Activated naive CD8-positive, alpha-beta T cell (primary cell): ENCODE measurements at regions not wholly inside any gene's neighbourhood (a gene's known extent, or its start where the extent isn't known, plus 50 kb on each side); places are given as distances from the start of the nearest gene placed in this dataset.

ENCODE experiments used
- H3K27ac Mint-ChIP-seq: one replicate; pipeline ENCODE4 v1.8.0; 2021; ENCODE audit warnings: mixed read lengths
- H3K27me3 Mint-ChIP-seq: one replicate; pipeline ENCODE4 v1.8.0; 2021; ENCODE audit warnings: mixed read lengths
- H3K36me3 Mint-ChIP-seq: one replicate; pipeline ENCODE4 v1.8.0; 2021; ENCODE audit warnings: mixed read lengths
- H3K4me1 Mint-ChIP-seq: one replicate; pipeline ENCODE4 v1.8.0; 2021; ENCODE audit warnings: low read depth, mixed read lengths
- H3K4me3 Mint-ChIP-seq: one replicate; pipeline ENCODE4 v1.8.0; 2021; ENCODE audit warnings: mild to moderate bottlenecking, mixed read lengths
- H3K9me3 Mint-ChIP-seq: one replicate; pipeline ENCODE4 v1.8.0; 2021; ENCODE audit warnings: low read depth, mixed read lengths

DNA sequence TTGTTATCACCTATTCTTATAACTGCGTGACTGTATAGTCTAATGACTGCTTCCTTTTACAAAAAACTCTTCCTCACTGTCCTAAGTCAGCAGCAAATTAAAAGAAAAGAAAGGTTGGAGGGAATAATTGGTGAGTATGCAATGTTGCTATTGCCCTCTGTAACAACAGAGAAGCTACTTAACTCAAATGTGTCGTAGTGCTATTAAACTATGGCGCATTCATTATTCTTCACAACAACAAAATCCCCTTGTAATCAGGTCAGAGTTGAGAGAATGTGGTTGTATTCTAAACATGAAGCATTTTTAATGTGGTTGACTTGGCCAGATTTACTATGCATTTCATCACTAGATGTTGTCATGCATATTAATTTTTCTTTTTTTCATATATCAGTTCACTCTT is 897.8 kb upstream of the PHF14 start:
- Mint-ChIP-seq H3K27me3 (no peaks in the 10 kb centered on the region), H3K4me3 (no peak overlapping the region), H3K9me3 (peaks cover 4% of the 10 kb centered on the region), H3K27ac (no peak overlapping the region), H3K4me1 (no peaks in the 10 kb centered on the region), H3K36me3 (no peaks in the 10 kb centered on the region)

DNA sequence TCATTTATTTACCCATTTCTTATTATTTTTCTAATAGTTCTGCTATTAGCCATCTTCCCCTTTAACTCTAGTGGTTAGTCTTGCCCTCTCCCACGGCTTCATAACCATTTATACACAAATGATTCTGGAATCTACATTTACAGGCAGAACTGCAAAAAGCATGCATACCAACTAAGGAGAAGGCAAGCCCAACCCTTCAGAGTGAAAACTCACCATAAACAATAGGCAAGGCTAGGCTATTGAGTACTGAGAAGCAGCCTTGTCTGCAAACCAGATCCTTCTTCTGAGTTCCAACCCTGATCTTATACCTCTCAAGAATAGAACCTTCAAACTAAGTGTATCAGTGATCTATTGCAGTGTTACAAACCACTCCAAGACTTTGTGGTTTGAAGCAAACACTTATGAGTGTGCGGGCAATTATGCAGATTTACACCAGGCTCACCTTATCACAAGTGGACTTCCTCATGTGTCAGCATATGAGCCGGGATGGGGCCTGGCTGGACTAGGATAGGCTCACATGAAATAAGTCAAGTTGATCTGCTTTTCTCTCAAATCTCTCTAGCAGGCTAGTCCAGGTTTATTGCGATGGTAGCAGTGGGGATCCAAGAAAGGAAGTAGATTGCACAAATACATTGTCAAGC is 896.9 kb upstream of the PHF14 start:
- Mint-ChIP-seq H3K4me1 (no peaks in the 10 kb centered on the region), H3K27ac (no peak overlapping the region), H3K27me3 (no peaks in the 10 kb centered on the region), H3K9me3 (peaks cover 4% of the 10 kb centered on the region), H3K4me3 (no peak overlapping the region), H3K36me3 (no peaks in the 10 kb centered on the region)

DNA sequence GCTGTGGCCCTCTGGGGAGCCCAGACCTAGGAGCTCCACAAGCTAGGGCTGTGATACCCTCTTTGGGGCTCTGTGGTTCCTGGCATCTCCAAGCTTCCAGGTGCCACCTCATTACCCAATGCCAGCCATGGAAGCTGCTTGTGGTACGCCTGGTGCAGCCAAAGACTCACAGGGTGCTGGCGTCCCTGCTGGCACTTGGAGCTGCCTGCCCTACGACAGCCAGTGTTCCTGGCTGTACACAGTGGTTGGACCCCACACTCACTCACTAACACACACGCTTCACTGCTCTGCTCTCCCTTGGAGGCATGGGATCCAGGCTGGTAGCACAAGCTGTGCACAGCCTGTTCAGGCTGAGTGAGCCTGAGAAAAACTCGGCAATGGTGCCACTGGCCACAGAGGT is 894.1 kb upstream of the PHF14 start:
- H3K9me3 Mint-ChIP-seq = peaks cover 4% of the 10 kb centered on the region
- H3K4me3 Mint-ChIP-seq = no peak overlapping the region
- no peaks in the 10 kb centered on the region for H3K4me1 Mint-ChIP-seq
- H3K27ac Mint-ChIP-seq = no peak overlapping the region
- no peaks in the 10 kb centered on the region for H3K27me3 Mint-ChIP-seq
- H3K36me3 Mint-ChIP-seq = no peaks in the 10 kb centered on the region

DNA sequence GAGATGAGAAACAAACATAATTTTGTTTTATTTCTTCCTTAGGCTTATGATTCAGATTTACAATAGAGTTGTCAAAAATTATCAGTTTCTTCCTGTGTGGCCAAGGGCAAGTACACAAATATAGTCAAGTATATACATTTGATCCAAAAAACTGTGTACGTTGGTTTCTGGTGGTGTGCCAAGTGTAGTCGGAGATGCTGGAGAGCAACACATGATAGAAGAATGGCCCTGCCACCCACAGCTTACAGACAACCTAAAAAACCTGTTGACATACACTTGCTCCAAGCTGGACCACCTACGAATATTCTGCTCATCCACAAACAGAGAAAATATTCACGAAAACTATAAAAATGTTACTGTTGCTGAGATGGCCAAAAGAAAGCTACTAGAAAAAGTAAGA is 890.8 kb upstream of the PHF14 start:
- Mint-ChIP-seq H3K27ac (no peak overlapping the region), H3K4me1 (no peaks in the 10 kb centered on the region), H3K4me3 (no peak overlapping the region), H3K27me3 (no peaks in the 10 kb centered on the region), H3K36me3 (no peaks in the 10 kb centered on the region), H3K9me3 (no peaks in the 10 kb centered on the region)

DNA sequence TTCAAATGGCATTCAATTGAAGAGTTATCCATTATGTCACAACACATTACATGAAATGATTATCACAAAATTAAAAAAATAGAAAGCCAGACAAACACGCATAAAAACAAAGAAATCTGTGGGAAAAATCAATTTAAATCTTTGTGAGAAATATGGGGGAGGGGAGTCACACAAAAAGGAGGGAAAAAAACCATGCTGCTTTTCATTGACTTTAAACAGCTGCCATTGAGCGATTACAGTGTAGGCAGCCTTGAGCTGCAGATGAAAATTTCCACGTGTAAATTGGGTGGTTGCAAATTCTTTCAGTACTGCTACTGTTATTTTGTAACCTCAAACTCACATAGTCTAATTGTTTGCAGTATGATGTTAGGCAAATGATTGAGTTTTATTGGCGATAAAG is 889.9 kb upstream of the PHF14 start:
- H3K4me3 Mint-ChIP-seq = no peak overlapping the region
- no peaks in the 10 kb centered on the region for H3K4me1 Mint-ChIP-seq
- H3K9me3 Mint-ChIP-seq = no peaks in the 10 kb centered on the region
- no peak overlapping the region for H3K27ac Mint-ChIP-seq
- H3K27me3 Mint-ChIP-seq = no peaks in the 10 kb centered on the region
- no peaks in the 10 kb centered on the region for H3K36me3 Mint-ChIP-seq

DNA sequence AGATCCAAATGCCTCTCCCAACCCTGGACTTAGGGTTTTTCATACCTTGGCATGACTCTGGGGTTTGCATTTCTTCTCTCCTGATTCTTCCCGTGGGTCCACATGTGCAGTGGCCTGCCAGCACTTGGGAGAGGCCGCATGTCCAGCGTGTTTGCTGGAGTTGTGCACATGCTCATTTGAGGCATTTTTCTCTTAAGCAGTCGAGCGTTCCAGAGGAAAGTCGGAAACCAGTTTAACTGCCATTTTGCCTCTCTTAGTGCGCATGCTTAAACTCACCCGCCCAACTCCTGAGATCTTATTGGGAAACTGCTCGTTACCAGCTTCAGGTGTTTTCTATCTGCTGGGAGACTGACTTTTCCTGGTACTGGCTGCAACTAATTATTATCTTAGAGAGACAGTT is 888.4 kb upstream of the PHF14 start:
- H3K4me1 Mint-ChIP-seq = no peaks in the 10 kb centered on the region
- H3K27me3 Mint-ChIP-seq = no peaks in the 10 kb centered on the region
- no peaks in the 10 kb centered on the region for H3K9me3 Mint-ChIP-seq
- H3K36me3 Mint-ChIP-seq = no peaks in the 10 kb centered on the region
- H3K4me3 Mint-ChIP-seq = no peak overlapping the region
- no peak overlapping the region for H3K27ac Mint-ChIP-seq

DNA sequence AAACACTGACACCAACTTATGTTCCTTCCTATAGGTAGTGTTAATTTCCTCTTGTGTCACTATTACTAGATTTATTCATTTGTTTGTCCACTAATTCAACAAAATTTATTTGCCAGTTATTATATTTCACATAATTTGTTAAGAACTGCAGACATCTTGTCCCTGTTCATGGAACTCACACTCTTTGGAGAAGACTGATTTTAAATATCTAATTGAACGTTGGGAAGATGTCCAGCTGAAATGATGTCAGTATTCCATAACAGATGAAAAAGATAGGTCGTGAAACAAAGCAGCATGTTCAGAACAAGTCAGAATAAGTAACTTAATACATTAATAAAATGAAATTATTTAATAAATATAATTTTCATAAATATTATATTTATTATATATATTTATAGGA is 873.1 kb upstream of the PHF14 start:
- Mint-ChIP-seq H3K36me3 (no peaks in the 10 kb centered on the region), H3K4me1 (no peaks in the 10 kb centered on the region), H3K4me3 (no peak overlapping the region), H3K27ac (no peak overlapping the region), H3K27me3 (no peaks in the 10 kb centered on the region), H3K9me3 (no peaks in the 10 kb centered on the region)

DNA sequence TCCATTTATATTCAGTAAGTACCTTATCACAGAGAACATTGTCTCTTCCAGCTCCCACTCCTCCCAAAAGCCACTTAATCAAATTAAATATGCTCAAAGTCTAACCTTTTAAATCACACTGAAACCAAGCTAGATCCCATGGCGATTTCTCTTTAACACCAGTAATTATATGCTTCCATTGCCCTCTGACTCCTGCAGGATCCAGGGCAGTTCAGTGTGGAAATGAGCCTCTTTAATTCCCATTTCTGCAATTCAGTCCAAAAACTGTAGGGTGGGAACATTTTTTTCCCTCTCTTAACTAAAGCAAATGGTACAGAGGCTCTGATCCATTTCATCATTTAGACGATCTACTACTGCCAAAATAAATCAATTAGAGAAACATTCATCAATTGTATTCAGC is 872.3 kb upstream of the PHF14 start:
- no peak overlapping the region for H3K4me3 Mint-ChIP-seq
- no peaks in the 10 kb centered on the region for H3K4me1 Mint-ChIP-seq
- no peaks in the 10 kb centered on the region for H3K9me3 Mint-ChIP-seq
- no peaks in the 10 kb centered on the region for H3K27me3 Mint-ChIP-seq
- H3K36me3 Mint-ChIP-seq = no peaks in the 10 kb centered on the region
- no peak overlapping the region for H3K27ac Mint-ChIP-seq

DNA sequence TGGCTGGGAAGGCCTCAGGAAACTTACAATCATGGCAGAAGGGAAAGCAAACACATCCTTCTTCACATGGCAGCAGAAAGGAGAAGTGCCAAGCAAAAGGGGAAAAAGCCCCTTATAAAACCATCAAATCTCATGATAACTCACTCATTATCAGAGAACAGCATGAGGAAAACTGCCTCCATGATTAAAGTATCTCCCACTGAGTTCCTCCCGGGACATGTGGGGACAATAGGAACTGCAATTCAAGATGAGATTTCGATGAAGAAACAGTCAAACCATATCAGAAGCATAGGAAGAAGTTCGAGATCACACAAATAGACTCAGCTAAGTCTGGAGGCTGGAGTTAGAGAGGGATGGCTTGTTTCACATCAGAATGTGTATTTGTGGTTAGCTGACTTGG is 869.4 kb upstream of the PHF14 start:
- Mint-ChIP-seq H3K4me1 (no peaks in the 10 kb centered on the region), H3K4me3 (no peak overlapping the region), H3K27ac (no peak overlapping the region), H3K9me3 (no peaks in the 10 kb centered on the region), H3K36me3 (no peaks in the 10 kb centered on the region), H3K27me3 (no peaks in the 10 kb centered on the region)

DNA sequence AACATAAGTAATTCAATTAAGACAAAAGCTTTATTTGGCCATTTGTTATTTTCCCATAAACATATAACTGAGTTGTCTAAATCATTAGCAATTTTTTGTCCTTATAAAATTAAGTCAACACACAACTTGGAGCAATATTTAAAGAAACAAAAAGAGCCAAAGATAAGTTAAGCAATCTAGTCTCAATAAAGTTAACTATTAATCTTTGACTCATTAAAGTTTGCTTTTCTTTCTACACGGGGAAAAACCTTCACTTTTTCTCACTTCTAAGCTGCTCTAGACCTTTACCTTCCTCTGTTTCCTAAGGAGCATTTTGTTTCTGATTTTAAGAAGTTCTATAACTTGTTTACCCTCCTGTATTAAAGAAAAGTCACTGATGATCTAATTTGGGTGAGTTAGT is 867.1 kb upstream of the PHF14 start:
- Mint-ChIP-seq H3K9me3 (no peaks in the 10 kb centered on the region), H3K4me1 (no peaks in the 10 kb centered on the region), H3K36me3 (no peaks in the 10 kb centered on the region), H3K27me3 (no peaks in the 10 kb centered on the region), H3K27ac (no peak overlapping the region), H3K4me3 (no peak overlapping the region)

DNA sequence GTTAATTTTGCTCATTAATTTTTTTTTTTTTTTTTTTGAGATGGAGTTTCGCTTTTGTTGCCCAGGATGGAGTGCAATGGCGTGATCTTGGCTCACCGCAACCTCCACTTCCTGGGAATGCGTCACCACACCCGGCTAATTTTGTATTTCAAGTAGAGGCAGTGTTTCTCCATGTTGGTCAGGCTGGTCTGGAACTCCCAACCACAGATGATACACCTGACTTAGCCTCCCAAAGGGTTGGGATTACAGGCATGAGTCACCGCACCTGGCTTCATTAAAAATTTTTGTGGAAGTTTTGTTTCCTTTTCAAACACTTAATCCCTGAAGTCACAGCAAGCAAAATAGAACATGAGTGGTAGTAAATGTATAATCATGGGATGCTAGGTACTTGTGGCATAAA is 857.2 kb upstream of the PHF14 start:
- no peaks in the 10 kb centered on the region for H3K4me1 Mint-ChIP-seq
- no peak overlapping the region for H3K27ac Mint-ChIP-seq
- no peak overlapping the region for H3K4me3 Mint-ChIP-seq
- H3K9me3 Mint-ChIP-seq = peaks cover 7% of the 10 kb centered on the region
- no peaks in the 10 kb centered on the region for H3K27me3 Mint-ChIP-seq
- no peaks in the 10 kb centered on the region for H3K36me3 Mint-ChIP-seq

DNA sequence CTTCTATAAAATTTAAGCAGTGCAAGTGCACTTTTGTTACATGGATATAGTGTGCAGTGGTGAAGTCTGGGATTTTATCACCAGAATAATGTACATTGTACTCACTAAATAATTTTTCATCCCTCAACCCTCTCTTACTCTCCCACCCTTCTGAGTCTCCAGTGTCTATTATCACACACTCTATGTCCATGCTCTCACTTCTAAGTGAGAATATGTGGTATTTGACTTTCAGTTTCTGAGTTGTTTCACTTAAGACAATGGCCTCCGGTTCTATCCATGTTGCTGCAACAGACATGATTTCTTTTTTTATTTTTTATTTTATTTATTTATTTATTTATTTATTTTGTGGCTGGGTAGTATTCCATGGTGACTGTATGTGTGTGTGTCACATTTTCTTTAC is 855.9 kb upstream of the PHF14 start:
- Mint-ChIP-seq H3K4me1 (no peaks in the 10 kb centered on the region), H3K9me3 (peaks cover 7% of the 10 kb centered on the region), H3K4me3 (no peak overlapping the region), H3K27me3 (no peaks in the 10 kb centered on the region), H3K36me3 (no peaks in the 10 kb centered on the region), H3K27ac (no peak overlapping the region)

DNA sequence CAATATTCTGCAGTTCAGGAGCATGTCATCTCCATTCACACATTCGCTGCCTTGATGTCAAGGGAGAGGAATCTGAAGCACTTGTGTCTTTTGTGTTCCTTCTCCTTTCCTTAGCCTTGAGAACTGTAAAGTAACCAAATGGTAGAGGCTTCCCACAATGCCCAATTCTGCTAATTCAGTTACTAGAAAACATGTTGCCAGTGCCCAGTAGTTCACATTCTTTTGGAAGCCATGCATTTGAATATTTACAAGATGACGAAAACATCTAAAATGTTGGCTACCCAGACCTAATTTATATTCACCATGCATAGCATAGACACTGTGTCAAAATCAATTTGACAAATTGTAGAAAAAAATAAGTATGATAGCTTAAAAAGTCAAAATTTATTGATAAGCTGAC is 852.7 kb upstream of the PHF14 start:
- no peak overlapping the region for H3K27ac Mint-ChIP-seq
- no peaks in the 10 kb centered on the region for H3K27me3 Mint-ChIP-seq
- H3K4me1 Mint-ChIP-seq = no peaks in the 10 kb centered on the region
- H3K36me3 Mint-ChIP-seq = no peaks in the 10 kb centered on the region
- no peaks in the 10 kb centered on the region for H3K9me3 Mint-ChIP-seq
- no peak overlapping the region for H3K4me3 Mint-ChIP-seq

DNA sequence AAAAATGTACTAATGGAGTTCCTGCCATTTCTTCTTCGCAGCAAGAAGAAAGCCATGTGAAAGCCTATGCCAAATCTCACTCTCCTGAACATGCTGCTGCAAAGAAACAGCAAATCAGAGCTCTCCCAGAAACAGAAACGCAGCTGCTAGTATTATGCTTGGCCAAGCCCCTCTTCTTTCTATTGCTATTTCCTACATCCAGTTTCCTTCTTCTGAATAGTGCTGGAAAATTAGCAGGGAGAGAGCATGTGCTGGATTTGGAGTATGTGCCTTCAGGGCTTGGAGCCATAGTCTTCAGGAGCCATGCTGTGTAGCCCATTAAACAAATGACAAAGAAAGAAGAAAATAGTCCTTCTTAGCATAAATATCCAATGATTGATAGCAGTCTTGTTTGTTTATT is 852.0 kb upstream of the PHF14 start:
- Mint-ChIP-seq H3K36me3 (no peaks in the 10 kb centered on the region), H3K27me3 (no peaks in the 10 kb centered on the region), H3K27ac (no peak overlapping the region), H3K4me3 (no peak overlapping the region), H3K4me1 (no peaks in the 10 kb centered on the region), H3K9me3 (no peaks in the 10 kb centered on the region)

DNA sequence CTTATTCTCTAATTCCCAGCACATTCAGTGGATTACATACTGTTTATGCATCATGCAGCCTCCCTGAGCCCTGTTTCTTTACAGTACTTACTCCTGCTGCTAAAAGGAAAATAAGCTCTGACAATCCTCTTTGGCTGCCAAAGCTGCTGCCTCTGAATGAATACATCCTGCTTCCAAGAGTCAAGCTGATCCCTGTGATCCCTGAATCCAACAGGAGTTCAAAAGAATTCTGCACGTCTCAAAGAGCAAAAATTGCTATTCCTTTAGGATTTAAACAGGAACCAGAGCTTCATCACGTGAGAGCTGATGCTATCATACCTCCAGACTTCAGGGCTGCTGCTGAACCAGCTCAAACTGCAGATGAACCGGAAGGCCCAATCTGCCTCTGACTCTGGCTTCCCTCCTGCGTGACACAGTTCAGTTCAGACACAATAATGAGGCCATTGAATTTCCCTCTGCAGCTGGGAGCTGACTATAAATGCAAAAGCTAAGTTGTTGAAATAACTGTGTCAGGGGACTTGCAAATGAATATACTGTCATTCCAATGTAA is 851.0 kb upstream of the PHF14 start:
- no peaks in the 10 kb centered on the region for H3K27me3 Mint-ChIP-seq
- no peaks in the 10 kb centered on the region for H3K4me1 Mint-ChIP-seq
- no peaks in the 10 kb centered on the region for H3K9me3 Mint-ChIP-seq
- H3K36me3 Mint-ChIP-seq = no peaks in the 10 kb centered on the region
- no peak overlapping the region for H3K27ac Mint-ChIP-seq
- no peak overlapping the region for H3K4me3 Mint-ChIP-seq

DNA sequence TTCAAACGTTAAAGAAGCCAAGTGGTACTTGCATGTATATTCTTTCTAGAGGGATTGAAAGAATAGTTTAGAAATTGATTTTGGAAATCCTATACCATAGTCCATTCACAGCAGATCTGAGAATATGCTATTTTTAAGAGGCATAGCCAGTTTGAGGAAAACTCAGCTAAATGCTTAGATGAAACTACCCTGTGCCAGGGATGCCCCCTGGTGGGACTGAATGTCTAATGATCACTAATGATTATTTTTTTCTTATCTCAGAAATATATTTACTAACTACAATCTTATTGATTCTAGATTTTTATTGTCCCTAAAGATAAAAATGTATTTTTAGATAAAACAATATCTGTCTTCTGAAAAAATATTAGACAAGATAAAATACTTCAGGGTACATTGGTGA is 844.9 kb upstream of the PHF14 start:
- Mint-ChIP-seq H3K36me3 (no peaks in the 10 kb centered on the region), H3K27ac (no peak overlapping the region), H3K9me3 (no peaks in the 10 kb centered on the region), H3K4me1 (no peaks in the 10 kb centered on the region), H3K4me3 (no peak overlapping the region), H3K27me3 (no peaks in the 10 kb centered on the region)
